ENCODE measurements at regions not wholly inside any gene's neighbourhood (a gene's known extent, or its start where the extent isn't known, plus 50 kb on each side); places are given as distances from the start of the nearest gene placed in this dataset.

- Histone ChIP-seq H3K36me3 (ENCODE audit: control insufficient read depth, insufficient read depth, low read length) (no peaks in the 10 kb centered on the region), H3K4me3 (ENCODE audit: low read depth in 2 of 2, low read length in 2 of 2) (no peak overlapping the region), H3K27ac (ENCODE audit: low read length) (no peak overlapping the region), H3K4me1 (ENCODE audit: control insufficient read depth, insufficient read depth, low read length) (no peaks in the 10 kb centered on the region), H3K27me3 (ENCODE audit: control insufficient read depth, insufficient read depth, low read length) (no peaks in the 10 kb centered on the region), H3K9me3 (ENCODE audit: control insufficient read depth, insufficient read depth, low read depth, low read length) (no peaks in the 10 kb centered on the region)
- DNase-seq (ENCODE audit: low read depth, low spot score) = no peak
- no peak for ATAC-seq
- ChIA-PET POLR2A (no interaction called here), CTCF (no interaction called here)
- no peak for TF ChIP-seq SIN3A (IDR thresholded peaks at IDR 0.05; ENCODE audit: borderline replicate concordance, insufficient read depth, low read depth, low read length)
- TF ChIP-seq TCF7L2 (IDR thresholded peaks at IDR 0.05; ENCODE audit: low read depth, low read length) = no peak
- TF ChIP-seq REST (IDR thresholded peaks at IDR 0.05; ENCODE audit: insufficient read depth in 1 of 2, low read depth in 2 of 2, low read length in 1 of 2) = no peak
- no peak for TF ChIP-seq POLR2AphosphoS5 (IDR thresholded peaks at IDR 0.05; ENCODE audit: low read depth, low read length)
- TF ChIP-seq CTCF (IDR thresholded peaks at IDR 0.05) = no peak
- intact Hi-C loops (cut with micrococcal nuclease; ENCODE audit: unreplicated experiment) = no loop called here
- no TSS peak for BruUV-seq (replicated peaks)
- in situ Hi-C loops (cut with HindIII; ENCODE audit: low pct_unique_long_range_greater_than_20kb, low sequenced_read_pairs) = no loop called here
Measured at GRCh38 chr1:25079048-25079447, 149.0 kb upstream of the RUNX3 start.

- no peaks in the 10 kb centered on the region for H3K27me3 ChIP-seq (ENCODE audit: control insufficient read depth, insufficient read depth, low read length)
- ATAC-seq = no peak
- POLR2A ChIA-PET = no interaction called here
Measured at GRCh38 chr1:25074351-25075227, 144.5 kb upstream of the RUNX3 start.

More at GRCh38 chr1:25074351-25075227, 144.5 kb upstream of the RUNX3 start:
- TF ChIP-seq CTCF (IDR thresholded peaks at IDR 0.05) (no peak), REST (IDR thresholded peaks at IDR 0.05; ENCODE audit: insufficient read depth in 1 of 2, low read depth in 2 of 2, low read length in 1 of 2) (no peak), SIN3A (IDR thresholded peaks at IDR 0.05; ENCODE audit: borderline replicate concordance, insufficient read depth, low read depth, low read length) (no peak), TCF7L2 (IDR thresholded peaks at IDR 0.05; ENCODE audit: low read depth, low read length) (no peak), POLR2AphosphoS5 (IDR thresholded peaks at IDR 0.05; ENCODE audit: low read depth, low read length) (no peak)
- no peaks in the 10 kb centered on the region for H3K4me1 ChIP-seq (ENCODE audit: control insufficient read depth, insufficient read depth, low read length)
- intact Hi-C loops (cut with micrococcal nuclease; ENCODE audit: unreplicated experiment) (no loop called here), in situ Hi-C loops (cut with HindIII; ENCODE audit: low pct_unique_long_range_greater_than_20kb, low sequenced_read_pairs) (no loop called here)
- CTCF ChIA-PET = interaction anchor here (0.5 kb wide), 1 partner anchor 141 kb away, joined by 3 read pairs; no protein-coding TSS in a partner anchor
- H3K9me3 ChIP-seq (ENCODE audit: control insufficient read depth, insufficient read depth, low read depth, low read length) = no peaks in the 10 kb centered on the region
- no TSS peak for BruUV-seq (replicated peaks)
- H3K4me3 ChIP-seq (ENCODE audit: low read depth in 2 of 2, low read length in 2 of 2) = no peak overlapping the region
- no peak for DNase-seq (ENCODE audit: low read depth, low spot score)
- H3K27ac ChIP-seq (ENCODE audit: low read length) = no peak overlapping the region
- H3K36me3 ChIP-seq (ENCODE audit: control insufficient read depth, insufficient read depth, low read length) = no peaks in the 10 kb centered on the region
